HG02870 (cell line): ENCODE measurements at regions not wholly inside any gene's neighbourhood (a gene's known extent, or its start where the extent isn't known, plus 50 kb on each side); places are given as distances from the start of the nearest gene placed in this dataset.
"Not testable (repeated sequence)": the region's sequence is repeated elsewhere in the genome, so short reads cannot be mapped to it uniquely, and the experiment has no call there.

Experiments
- ATAC-seq: cut with Tn5 transposase; IDR thresholded peaks from one replicate; pipeline ENCODE4 v1.9.1; 2021; ENCODE audit warnings: mild to moderate bottlenecking, moderate library complexity; ENCODE audit not compliant: unreplicated experiment

GRCh38 chr1:214095896-214096295 is 108.1 kb downstream of the PROX1 start:
- not testable (repeated sequence) for ATAC-seq

GRCh38 chr1:214101246-214101645 is 113.5 kb downstream of the PROX1 start:
- ATAC-seq: no peak

- ATAC-seq: no peak
Measured at GRCh38 chr1:214101828-214102227, 114.1 kb downstream of the PROX1 start.

GRCh38 chr1:214102907-214103306 is 115.1 kb downstream of the PROX1 start:
- no peak for ATAC-seq

GRCh38 chr1:214103778-214104177 is 116.0 kb downstream of the PROX1 start:
- no peak for ATAC-seq

GRCh38 chr1:214106375-214106774 is 118.6 kb downstream of the PROX1 start:
- no peak for ATAC-seq

GRCh38 chr1:214107322-214108096 is 119.7 kb downstream of the PROX1 start:
- ATAC-seq: no peak

GRCh38 chr1:214108097-214108446 is 120.3 kb downstream of the PROX1 start:
- no peak for ATAC-seq

GRCh38 chr1:214111796-214112195 is 124.0 kb downstream of the PROX1 start:
- no peak for ATAC-seq

GRCh38 chr1:214116258-214116657 is 128.5 kb downstream of the PROX1 start:
- no peak for ATAC-seq

- no peak for ATAC-seq
Measured at GRCh38 chr1:214117780-214118179, 130.0 kb downstream of the PROX1 start.

- ATAC-seq: no peak
Measured at GRCh38 chr1:214120191-214120590, 132.4 kb downstream of the PROX1 start.

- no peak for ATAC-seq
Measured at GRCh38 chr1:214120951-214121350, 133.2 kb downstream of the PROX1 start.

GRCh38 chr1:214122110-214122509 is 134.3 kb downstream of the PROX1 start:
- no peak for ATAC-seq

- peak; percentile 74 for ATAC-seq
Measured at GRCh38 chr1:214123061-214123784, 135.4 kb downstream of the PROX1 start.

GRCh38 chr1:214124281-214124805 is 136.6 kb downstream of the PROX1 start:
- no peak for ATAC-seq

- no peak for ATAC-seq
Measured at GRCh38 chr1:214124915-214125314, 137.1 kb downstream of the PROX1 start.

- no peak for ATAC-seq
Measured at GRCh38 chr1:214125819-214126218, 138.0 kb downstream of the PROX1 start.

GRCh38 chr1:214126697-214127146 is 138.9 kb downstream of the PROX1 start:
- no peak for ATAC-seq

- ATAC-seq: no peak
Measured at GRCh38 chr1:214127705-214128104, 139.9 kb downstream of the PROX1 start.

GRCh38 chr1:214135886-214136285 is 145.1 kb upstream of the SMYD2 start:
- ATAC-seq: no peak

GRCh38 chr1:214136324-214136919 is 144.5 kb upstream of the SMYD2 start:
- ATAC-seq: no peak
